GM21619 (cell line): ENCODE measurements at regions not wholly inside any gene's neighbourhood (a gene's known extent, or its start where the extent isn't known, plus 50 kb on each side); places are given as distances from the start of the nearest gene placed in this dataset.

Experiments
- ATAC-seq: cut with Tn5 transposase; IDR thresholded peaks from one replicate; pipeline ENCODE4 v1.9.1; 2021; ENCODE audit not compliant: unreplicated experiment

GRCh38 chr3:103048068-103048722, 613.4 kb downstream of the ZPLD1 start:
- ATAC-seq = peak; percentile 80

- no peak for ATAC-seq
Measured at GRCh38 chr3:103052236-103052830, 617.5 kb downstream of the ZPLD1 start.

GRCh38 chr3:103055021-103055520, 620.3 kb downstream of the ZPLD1 start:
- ATAC-seq = no peak

DNA sequence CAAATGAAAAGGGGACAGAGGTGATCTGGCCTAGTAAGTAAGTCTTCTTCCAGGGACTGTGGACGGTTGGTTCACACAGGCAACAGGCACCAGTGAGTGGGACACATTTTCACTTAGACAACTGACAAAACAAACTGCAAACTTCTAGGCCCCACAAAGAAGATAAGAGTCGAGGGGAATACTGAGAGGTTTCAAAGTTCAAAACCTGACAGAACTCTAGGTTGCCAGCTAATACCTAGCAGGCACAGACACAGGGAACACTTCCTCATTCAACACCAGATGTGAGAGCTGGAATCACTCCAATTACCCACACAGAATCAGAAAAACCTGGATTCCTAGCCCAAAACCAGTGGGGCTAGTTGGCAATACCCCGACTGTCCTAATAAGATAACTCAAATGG, 621.7 kb downstream of the ZPLD1 start:
- no peak for ATAC-seq

- no peak for ATAC-seq
Measured at GRCh38 chr3:103057003-103057402, 622.2 kb downstream of the ZPLD1 start.

DNA sequence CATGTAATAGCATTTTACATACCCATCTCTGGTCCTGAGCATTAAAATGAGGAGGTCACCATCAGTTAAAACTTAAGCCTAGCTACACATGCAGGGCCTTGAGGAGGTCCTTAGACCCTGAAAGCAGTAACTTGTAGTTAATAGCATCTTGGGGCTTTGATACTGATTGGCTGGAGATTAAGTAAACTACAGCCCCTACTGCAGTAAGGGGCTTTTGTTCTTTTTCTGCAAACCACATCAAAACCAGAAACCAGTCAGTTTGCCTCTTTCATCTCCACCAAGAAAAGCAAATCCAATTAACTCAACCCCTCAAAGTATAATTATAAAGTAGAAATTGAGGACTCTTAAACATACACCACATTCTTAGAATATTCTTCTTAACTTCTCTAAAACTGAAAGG, 622.7 kb downstream of the ZPLD1 start:
- no peak for ATAC-seq

DNA sequence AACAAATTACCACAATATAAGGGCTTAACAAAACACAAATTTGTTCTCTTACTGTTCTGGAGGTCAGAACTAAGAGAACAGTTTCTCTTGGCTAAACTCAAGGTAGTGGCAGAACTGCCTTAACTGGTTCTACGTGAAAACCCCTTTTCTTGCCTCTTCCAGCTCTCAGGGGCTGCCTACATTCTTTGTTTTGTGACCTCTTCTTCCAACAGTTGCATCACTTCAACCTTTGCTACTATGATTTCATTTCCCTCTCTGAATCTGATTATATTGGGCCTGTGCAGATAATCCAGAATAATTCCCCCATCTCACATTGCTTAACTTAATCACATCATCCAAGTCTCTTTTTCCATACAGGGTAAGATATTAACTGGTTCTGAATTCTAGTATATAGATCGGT, 624.6 kb downstream of the ZPLD1 start:
- ATAC-seq = no peak

GRCh38 chr3:103060242-103060641, 625.4 kb downstream of the ZPLD1 start:
- no peak for ATAC-seq

DNA sequence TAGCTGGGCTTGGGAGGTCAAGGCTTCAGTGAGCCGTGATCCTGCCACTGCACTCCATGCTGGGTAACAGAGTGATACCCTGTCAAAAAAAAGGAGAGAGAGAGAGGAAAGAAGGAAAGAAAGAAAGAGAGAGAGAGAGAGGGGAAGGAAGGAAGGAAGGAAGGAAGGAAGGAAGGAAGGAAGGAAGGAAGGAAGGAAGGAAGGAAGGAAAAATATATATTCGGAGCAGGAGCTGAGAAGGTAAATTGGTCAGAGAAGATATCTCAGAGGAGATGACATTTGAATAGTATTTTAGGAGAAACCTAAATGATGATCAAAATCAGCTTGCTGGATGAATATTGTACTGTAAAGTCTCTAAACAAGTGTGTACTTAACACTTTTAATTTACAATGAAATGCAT, 633.1 kb downstream of the ZPLD1 start:
- no peak for ATAC-seq

- ATAC-seq = no peak
Measured at GRCh38 chr3:103075282-103075681, 640.5 kb downstream of the ZPLD1 start.

DNA sequence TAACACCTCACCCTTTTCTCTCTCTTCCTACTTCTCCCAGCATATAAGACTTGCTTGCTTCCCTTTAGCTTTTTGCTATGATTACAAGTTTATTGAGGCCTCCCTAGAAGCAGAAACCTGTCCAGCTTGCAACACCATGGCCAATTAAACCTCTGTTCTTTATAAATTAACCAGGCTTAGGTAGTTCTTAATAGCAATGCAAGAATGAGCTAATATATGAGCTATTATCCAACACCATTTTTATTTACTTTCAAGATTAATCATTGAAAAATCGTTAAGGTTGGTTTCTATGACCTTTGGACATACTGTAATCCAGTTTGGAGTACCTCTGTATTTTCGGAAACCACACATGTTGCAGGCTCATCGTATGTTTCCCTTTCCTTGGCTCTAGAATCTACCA, 643.1 kb downstream of the ZPLD1 start:
- ATAC-seq = no peak

- no peak for ATAC-seq
Measured at GRCh38 chr3:103082501-103082900, 647.7 kb downstream of the ZPLD1 start.

DNA sequence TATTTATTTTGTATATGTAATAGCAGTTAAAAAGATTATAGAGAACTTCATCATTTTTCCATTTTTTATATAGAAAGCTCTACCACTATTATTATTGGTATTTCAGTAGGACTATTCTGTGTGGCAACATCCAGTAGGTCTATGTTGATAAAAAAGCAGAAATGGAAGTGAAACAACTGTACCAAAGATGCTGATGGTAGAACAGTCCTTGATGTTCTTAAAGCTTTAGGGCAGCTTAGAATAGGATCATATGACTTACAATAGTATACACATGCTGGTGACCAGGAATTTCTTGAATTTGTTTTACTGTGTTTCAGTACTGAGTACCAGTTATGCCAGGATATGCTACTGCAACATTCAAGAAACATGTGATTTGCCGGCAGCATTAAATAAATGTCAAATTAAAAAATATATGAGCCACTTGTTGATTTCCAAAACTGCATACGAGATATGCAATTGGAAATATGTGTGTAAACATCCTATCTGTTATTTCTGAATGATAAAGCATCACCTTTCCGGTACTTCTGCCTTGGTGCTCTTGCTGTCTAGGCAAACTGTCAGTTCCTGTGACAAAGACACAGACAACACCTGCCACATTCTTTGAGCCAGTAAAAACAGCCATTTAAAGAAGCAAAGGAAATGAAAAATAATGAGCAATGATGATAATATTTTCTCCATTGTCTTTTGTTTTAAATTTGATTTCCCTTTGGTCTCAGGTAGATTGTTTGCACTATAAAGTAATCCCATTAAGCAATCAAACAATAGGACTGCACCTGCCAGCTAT, 649.2 kb downstream of the ZPLD1 start:
- ATAC-seq = no peak

DNA sequence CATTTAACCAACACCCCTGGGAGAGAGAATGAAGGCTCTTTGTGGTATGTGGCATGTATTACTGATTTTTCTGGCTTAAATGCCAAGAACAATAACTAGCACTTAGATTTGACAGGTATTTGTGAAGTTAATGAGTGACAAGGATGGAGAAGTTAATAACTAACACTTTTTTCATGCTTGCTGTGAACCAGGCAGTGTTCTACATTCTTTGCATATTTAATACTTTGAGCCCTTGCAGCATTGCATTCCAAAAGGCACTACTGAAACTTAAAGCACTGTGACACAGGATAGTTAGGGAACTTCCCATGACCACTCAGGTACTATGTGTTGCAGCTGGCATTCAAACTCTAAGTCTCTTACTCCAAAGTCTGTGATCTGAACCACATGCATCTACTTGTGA, 650.6 kb downstream of the ZPLD1 start:
- ATAC-seq = peak; percentile 80

DNA sequence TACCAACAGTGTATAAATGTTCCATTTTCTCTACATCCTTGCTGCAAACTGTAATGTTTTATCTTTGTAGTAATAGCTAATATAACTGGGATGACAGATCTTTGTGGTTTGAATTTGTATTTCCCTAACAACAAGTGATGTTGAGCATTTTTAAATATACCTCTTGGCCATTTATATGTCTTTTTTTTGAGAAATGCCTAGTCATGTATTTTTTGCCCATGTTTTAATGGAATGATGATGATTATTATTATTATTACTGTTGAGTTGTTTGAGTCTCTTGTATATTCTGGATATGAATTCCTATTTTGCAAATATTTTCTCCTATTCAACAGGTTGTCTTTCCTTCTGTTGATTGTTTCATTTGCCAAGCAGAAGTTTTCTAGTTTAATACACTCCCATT, 654.9 kb downstream of the ZPLD1 start:
- no peak for ATAC-seq

DNA sequence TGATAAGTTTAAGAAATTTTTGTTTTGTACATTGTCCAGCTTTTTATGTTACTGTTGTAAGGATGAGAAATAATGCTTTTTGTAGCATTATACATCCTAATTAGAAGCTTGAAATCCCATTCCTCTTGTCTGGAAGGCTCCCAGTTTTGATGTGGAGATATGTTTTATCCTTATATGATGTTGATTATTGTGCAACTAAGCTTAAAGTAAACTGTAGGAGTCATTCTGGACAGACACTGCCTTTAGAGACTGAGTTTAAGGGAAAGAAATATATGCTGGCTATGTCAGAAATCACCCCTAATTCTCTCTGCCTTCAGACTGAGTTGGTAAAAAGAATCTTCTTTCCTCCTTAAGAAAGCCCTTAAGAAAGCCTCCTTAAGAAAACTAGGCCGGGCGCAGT, 670.4 kb downstream of the ZPLD1 start:
- ATAC-seq = no peak

DNA sequence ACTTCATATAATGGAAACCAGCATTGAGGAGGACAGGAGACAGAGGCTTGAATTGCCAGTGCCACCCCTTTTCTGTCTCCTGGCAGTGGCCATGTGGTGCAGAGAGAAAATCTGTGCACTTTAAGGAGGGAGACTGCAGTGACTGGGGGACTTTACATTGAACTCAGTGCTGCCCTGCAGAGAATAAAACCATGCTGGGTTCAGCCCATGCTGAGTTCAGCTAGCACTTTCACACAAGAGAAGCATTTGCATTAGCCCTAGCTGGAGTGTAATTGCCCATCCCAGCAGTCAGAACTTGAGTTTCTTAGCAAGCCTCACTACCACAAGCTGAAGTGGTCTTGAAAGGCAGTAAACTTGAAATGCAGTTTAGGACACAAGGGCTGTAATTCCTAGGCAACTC, 677.5 kb downstream of the ZPLD1 start:
- no peak for ATAC-seq

DNA sequence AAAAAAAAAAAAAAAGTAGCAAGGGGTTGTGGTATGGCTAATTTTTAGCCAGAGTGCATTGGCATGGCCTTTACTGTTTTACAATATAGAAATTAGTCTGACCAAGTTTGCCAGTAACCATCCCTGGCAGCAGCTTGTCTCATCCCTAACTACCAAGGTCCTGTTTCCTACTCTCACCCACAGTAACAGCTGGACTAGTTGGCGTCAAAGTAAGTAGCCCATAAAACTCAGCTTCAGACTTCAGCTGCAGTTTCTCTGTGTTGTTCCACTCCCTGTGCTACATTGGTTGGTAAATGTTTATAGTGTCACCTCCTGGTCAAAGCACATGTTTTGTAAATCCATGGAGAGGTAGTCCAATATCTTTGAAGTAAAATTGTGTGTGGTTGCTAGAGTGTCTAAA, 691.3 kb downstream of the ZPLD1 start:
- peak; percentile 30 for ATAC-seq

DNA sequence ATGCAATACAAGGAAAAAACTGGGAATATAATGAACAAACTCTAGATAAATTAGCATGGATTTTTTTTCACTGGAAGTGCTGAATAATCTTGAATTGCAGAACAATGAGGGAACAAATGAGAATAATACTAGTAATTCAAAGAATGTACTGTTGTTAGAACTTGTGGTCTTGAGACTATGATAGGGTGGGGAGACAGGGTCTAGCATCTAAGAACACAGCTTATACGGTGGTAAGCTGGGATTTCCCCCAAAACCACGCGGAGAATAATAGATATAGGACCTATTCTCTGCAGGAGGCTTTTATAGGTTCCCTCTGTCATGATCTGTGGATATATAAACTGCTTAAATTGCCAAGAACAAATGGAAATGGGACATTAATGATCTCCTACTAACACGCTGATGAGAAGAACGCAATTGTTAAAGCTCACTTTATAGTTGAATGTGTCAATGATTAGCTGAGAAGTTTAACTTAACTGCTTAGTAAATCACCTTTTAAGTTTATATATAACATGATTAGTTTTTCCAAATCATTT, 692.3 kb downstream of the ZPLD1 start:
- ATAC-seq = peak; percentile 30

DNA sequence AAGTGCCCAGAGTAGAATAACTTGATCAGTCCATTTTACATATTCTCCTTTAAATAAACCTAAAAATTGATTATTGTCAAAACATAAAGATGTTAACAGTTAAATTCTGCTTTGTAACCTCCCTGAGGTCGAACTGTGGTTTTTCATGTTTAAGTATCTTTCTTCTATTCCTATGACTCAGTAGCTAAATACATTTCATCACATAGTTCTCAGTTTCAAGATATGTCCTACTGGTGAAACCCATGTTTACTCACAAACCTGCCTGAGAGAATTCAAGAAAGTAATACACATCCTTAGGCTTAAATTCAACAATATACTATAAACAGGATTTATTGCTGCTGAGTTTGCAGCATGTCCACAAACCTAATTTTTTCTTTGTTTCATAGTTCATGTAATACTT, 692.9 kb downstream of the ZPLD1 start:
- ATAC-seq = peak; percentile 94

DNA sequence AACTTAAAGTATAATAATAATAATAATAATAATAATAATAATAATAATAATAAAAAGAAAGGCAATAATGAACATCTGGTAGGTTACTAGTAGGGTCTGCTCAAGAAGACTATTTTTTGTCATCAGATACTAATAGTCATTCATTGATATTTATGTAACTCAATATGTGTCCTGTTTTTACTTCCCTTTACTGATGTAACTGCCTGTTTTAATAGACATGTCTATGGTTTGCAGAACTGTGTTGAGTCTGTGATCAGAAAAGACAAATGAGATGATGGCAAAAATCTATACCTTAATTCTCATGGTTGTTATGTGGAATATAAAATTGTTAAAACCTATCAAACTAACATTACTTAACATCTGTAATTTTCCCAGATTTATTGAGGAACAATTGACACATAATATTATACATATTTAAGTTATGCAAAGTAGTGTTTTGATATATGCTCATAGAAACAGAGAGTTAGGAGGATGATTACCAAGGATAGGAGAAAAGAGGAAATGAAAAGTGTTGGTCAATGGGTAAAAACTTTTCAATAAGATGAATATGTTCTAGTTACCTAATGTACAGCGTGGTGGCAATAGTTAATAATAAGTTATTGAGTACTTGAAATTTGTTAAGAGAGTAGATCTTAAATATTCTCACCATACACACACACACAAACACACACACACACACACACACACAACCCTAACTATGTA, 699.4 kb downstream of the ZPLD1 start:
- peak; percentile 92 for ATAC-seq
